GM23338 (cell line): ENCODE measurements at regions not wholly inside any gene's neighbourhood (a gene's known extent, or its start where the extent isn't known, plus 50 kb on each side); places are given as distances from the start of the nearest gene placed in this dataset.
A peak's percentile ranks its signal among the peaks of the same experiment; 100 is the strongest.

Source experiments
- ATAC-seq: fragments of 200-7000 bp; cut with Tn5 transposase; 3 replicates; pipeline ENCODE4 v1.9.1; 2020
- DNase-seq: peaks from one replicate; pipeline ENCODE4 v3.0.0-alpha.2; 2015; ENCODE audit warnings: low spot score
- H2AFZ ChIP-seq: fragments of 200-600 bp; sonication (generic); 2 replicates; pipeline ENCODE4 v1.8.0; 2016; ENCODE audit warnings: antibody characterized with exemption, mild to moderate bottlenecking, moderate library complexity
- H3F3A ChIP-seq: fragments of 200-600 bp; sonication (generic); replicated peaks from 2 replicates; pipeline ENCODE4 v1.8.0; 2017; ENCODE audit warnings: antibody characterized with exemption, mixed run types, low read depth
- H3K27ac ChIP-seq: fragments of 200-600 bp; sonication (generic); 2 replicates; pipeline ENCODE4 v1.6.1; 2016; ENCODE audit warnings: low read depth
- H3K27me3 ChIP-seq: fragments of 200-600 bp; sonication (generic); 2 replicates; pipeline ENCODE4 v1.8.0; 2016; ENCODE audit warnings: mild to moderate bottlenecking, mixed run types, moderate library complexity; ENCODE audit not compliant: insufficient read depth
- H3K36me3 ChIP-seq: fragments of 200-600 bp; sonication (generic); 2 replicates; pipeline ENCODE4 v1.8.0; 2016; ENCODE audit warnings: mild to moderate bottlenecking; ENCODE audit not compliant: insufficient read depth
- H3K4me1 ChIP-seq: fragments of 200-600 bp; sonication (generic); 2 replicates; pipeline ENCODE4 v1.8.0; 2016; ENCODE audit warnings: mild to moderate bottlenecking, moderate library complexity; ENCODE audit not compliant: insufficient read depth
- H3K4me2 ChIP-seq: fragments of 200-600 bp; sonication (generic); 2 replicates; pipeline ENCODE4 v1.7.1; 2017; ENCODE audit warnings: mixed run types
- H3K4me3 ChIP-seq: fragments of 200-600 bp; sonication (generic); 2 replicates; pipeline ENCODE4 v1.6.1; 2016; ENCODE audit warnings: mixed run types
- H3K79me2 ChIP-seq: fragments of 200-600 bp; sonication (generic); replicated peaks from 2 replicates; pipeline ENCODE4 v1.8.0; 2017; ENCODE audit warnings: mild to moderate bottlenecking; ENCODE audit not compliant: insufficient read depth
- H3K9me2 ChIP-seq: fragments of 200-600 bp; sonication (generic); 2 replicates; pipeline ENCODE4 v1.8.0; 2017; ENCODE audit not compliant: insufficient read depth
- H4K20me1 ChIP-seq: fragments of 200-600 bp; sonication (generic); replicated peaks from 2 replicates; pipeline ENCODE4 v1.8.0; 2017; ENCODE audit warnings: mild to moderate bottlenecking; ENCODE audit not compliant: insufficient read depth
- H3K27ac Mint-ChIP-seq: 2 replicates; pipeline ENCODE4 v1.8.0; 2020; ENCODE audit warnings: inconsistent platforms, mild to moderate bottlenecking, moderate library complexity, mixed read lengths
- H3K27me3 Mint-ChIP-seq: 3 replicates; pipeline ENCODE4 v1.8.0; 2022; ENCODE audit warnings: low read depth, mild to moderate bottlenecking, moderate library complexity, mixed read lengths, inconsistent platforms; ENCODE audit not compliant: insufficient read depth, poor library complexity
- H3K36me3 Mint-ChIP-seq: 3 replicates; pipeline ENCODE4 v1.8.0; 2021; ENCODE audit warnings: low read depth, mild to moderate bottlenecking, inconsistent platforms, moderate library complexity, mixed read lengths
- H3K4me1 Mint-ChIP-seq: 3 replicates; pipeline ENCODE4 v1.8.0; 2020; ENCODE audit warnings: mild to moderate bottlenecking, inconsistent platforms, mixed read lengths
- H3K4me3 Mint-ChIP-seq: 3 replicates; pipeline ENCODE4 v1.8.0; 2021; ENCODE audit warnings: moderate library complexity, mild to moderate bottlenecking, inconsistent platforms, mixed read lengths
- H3K9me3 Mint-ChIP-seq: 3 replicates; pipeline ENCODE4 v1.8.0; 2020; ENCODE audit warnings: moderate library complexity, mild to moderate bottlenecking, inconsistent platforms, mixed read lengths
- CREB1 ChIP-seq: fragments of 250-450 bp; sonication (Bioruptor Pico); IDR thresholded peaks from 2 replicates; pipeline ENCODE4 v1.5.0; 2020; ENCODE audit warnings: low read depth, mild to moderate bottlenecking, moderate library complexity
- CTCF ChIP-seq, 2 experiments: fragments of 200-600 bp in 1 of 2; sonication (generic) in 1 of 2; conservative IDR thresholded peaks; 2 replicates each; pipeline versions ENCODE4 v1.5.1 to v1.6.1; 2016 to 2017; ENCODE audit warnings: antibody characterized with exemption in 2 of 2, low read depth in 2 of 2, mild to moderate bottlenecking in 2 of 2, moderate library complexity in 1 of 2
- ETS1 ChIP-seq: IDR thresholded peaks from 2 replicates; pipeline ENCODE4 v1.6.1; 2016; ENCODE audit warnings: antibody characterized with exemption
- JUNB ChIP-seq: IDR thresholded peaks from one replicate; pipeline ENCODE4 v1.6.1; 2016; ENCODE audit warnings: antibody characterized with exemption; ENCODE audit not compliant: unreplicated experiment
- NANOG ChIP-seq: IDR thresholded peaks from 2 replicates; pipeline ENCODE4 v1.6.1; 2016; ENCODE audit warnings: antibody characterized with exemption, borderline replicate concordance
- REST ChIP-seq: IDR thresholded peaks from one replicate; pipeline ENCODE4 v1.6.1; 2018; ENCODE audit warnings: antibody characterized with exemption; ENCODE audit not compliant: unreplicated experiment
- STAT1 ChIP-seq: IDR thresholded peaks from one replicate; pipeline ENCODE4 v1.6.1; 2016; ENCODE audit warnings: antibody characterized with exemption; ENCODE audit not compliant: unreplicated experiment
- ZNF114 ChIP-seq: fragments of 250-450 bp; sonication (Bioruptor Pico); IDR thresholded peaks from 2 replicates; pipeline ENCODE4 v1.5.0; 2020; ENCODE audit warnings: mild to moderate bottlenecking, moderate library complexity
- ZNF331 ChIP-seq: fragments of 250-450 bp; sonication (Bioruptor Pico); IDR thresholded peaks from 2 replicates; pipeline ENCODE4 v1.5.0; 2020; ENCODE audit warnings: low read depth, mild to moderate bottlenecking, moderate library complexity

GRCh38 chr4:133046156-133046555, 102.9 kb upstream of the PCDH10 start (continued):
- TF ChIP-seq STAT1: no peak
- no peak for TF ChIP-seq REST
- TF ChIP-seq ZNF114 (CRISPR knock-in tag): no peak

DNA sequence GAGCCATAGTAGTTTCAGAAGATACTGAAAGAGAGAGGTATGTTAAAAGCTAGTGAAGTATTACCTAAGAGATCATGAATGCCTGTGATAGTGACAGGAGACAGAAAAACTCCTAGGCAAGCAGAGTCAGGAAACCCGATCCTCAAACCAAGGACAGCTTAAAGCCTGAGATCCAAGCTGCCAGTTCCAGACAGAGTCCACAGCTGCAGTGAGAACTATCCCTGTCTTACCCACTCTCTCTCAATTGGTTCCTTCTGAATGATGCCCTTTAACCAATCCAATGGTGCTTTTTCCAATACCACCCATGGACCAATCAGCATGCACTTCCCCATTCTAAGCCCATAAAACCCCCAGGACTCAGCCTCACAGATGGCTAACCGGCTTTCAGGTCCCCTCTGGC, 90.4 kb upstream of the PCDH10 start:
- H3K79me2 ChIP-seq: no peaks in the 10 kb centered on the region
- H3K9me2 ChIP-seq: no peaks in the 10 kb centered on the region
- 0 out of 2 replicates have a peak overlapping the region, but pooled peaks have one; percentile 45 for H2AFZ ChIP-seq
- Mint-ChIP-seq H3K4me1 (no peaks in the 10 kb centered on the region), H3K27me3 (no peaks in the 10 kb centered on the region), H3K27ac (no peak overlapping the region), H3K36me3 (no peaks in the 10 kb centered on the region), H3K9me3 (no peaks in the 10 kb centered on the region; the same call in 2 of the 3 replicates), H3K4me3 (no peak overlapping the region)
- H3K4me3 ChIP-seq: no peak overlapping the region
- H3K4me2 ChIP-seq: no peak overlapping the region
- no peaks in the 10 kb centered on the region for H3K4me1 ChIP-seq
- H3K27me3 ChIP-seq: no peaks in the 10 kb centered on the region
- H3K36me3 ChIP-seq: no peaks in the 10 kb centered on the region
- no peaks in the 10 kb centered on the region for H4K20me1 ChIP-seq
- TF ChIP-seq STAT1 (no peak), JUNB (no peak), ZNF114 (CRISPR knock-in tag) (no peak), CREB1 (no peak), CTCF (conservative IDR thresholded peaks at IDR 0.05; ENCODE audit: low read depth in 2 of 2) (no peak), ETS1 (no peak), ZNF331 (CRISPR knock-in tag) (no peak), NANOG (no peak)
- DNase-seq: peak; percentile 19
- peak; percentile 41; the same call in 1 of the 3 replicates for ATAC-seq
- H3F3A ChIP-seq: no peaks in the 10 kb centered on the region
- no peak overlapping the region for H3K27ac ChIP-seq
